ENCODE measurements at regions not wholly inside any gene's neighbourhood (a gene's known extent, or its start where the extent isn't known, plus 50 kb on each side); places are given as distances from the start of the nearest gene placed in this dataset.

DNA sequence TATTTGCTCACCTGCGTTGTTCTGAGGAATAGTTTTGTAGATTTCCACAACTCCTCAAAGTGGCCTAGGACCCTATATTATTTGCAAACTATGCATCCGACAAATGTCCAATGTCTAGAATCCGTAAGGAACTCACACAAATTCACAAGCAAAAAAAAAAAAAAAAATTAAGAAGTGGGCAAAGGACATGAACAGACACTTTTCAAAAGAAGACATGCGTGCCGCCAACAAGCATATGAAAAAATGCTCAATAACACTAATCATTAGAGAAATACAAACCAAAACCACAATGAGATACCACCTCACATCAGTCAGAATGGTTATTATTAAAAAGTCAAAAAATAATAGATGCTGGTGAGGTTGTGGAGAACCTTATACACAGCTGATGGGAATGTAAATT is 398.5 kb upstream of the PROK2 start:
- DNase-seq (ENCODE audit: insufficient read length, low spot score) (no peak), FAIRE-seq (no peak)
- TF ChIP-seq POLR2A (IDR thresholded peaks at IDR 0.05; ENCODE audit: low read depth, low read length), result no peak

GRCh38 chr3:72182206-72182605 is 397.3 kb upstream of the PROK2 start:
- no peak for DNase-seq (ENCODE audit: insufficient read length, low spot score)
- TF ChIP-seq POLR2A (IDR thresholded peaks at IDR 0.05; ENCODE audit: low read depth, low read length), result no peak
- no peak for FAIRE-seq

- FAIRE-seq, result no peak
- no peak for DNase-seq (ENCODE audit: insufficient read length, low spot score)
- TF ChIP-seq POLR2A (IDR thresholded peaks at IDR 0.05; ENCODE audit: low read depth, low read length), result no peak
These were observed 396.3 kb upstream of the PROK2 start for GRCh38 chr3:72181251-72181650.

DNA sequence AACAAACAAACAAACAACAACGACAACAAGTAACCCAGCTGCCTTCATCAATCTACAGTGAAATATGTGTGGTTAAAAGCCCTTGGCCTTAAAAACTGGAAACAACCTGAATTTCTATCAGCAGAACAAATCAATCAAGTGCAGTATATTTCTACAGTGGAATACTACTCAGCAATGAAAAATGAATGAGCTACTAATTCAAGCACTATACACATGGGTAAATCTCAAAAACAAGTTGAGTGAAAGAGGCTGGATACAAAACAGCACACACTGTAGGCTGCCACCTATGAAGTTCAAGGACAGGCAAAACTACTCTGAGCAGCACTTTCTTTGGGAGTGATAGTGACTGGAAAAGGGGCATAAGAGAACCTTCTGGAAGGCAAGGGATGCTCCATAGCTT is 395.5 kb upstream of the PROK2 start:
- FAIRE-seq, result no peak
- no peak for DNase-seq (ENCODE audit: insufficient read length, low spot score)
- no peak for TF ChIP-seq POLR2A (IDR thresholded peaks at IDR 0.05; ENCODE audit: low read depth, low read length)

GRCh38 chr3:72179107-72179464 is 394.1 kb upstream of the PROK2 start:
- TF ChIP-seq POLR2A (IDR thresholded peaks at IDR 0.05; ENCODE audit: low read depth, low read length), result no peak
- FAIRE-seq, result no peak
- no peak for DNase-seq (ENCODE audit: insufficient read length, low spot score)

DNA sequence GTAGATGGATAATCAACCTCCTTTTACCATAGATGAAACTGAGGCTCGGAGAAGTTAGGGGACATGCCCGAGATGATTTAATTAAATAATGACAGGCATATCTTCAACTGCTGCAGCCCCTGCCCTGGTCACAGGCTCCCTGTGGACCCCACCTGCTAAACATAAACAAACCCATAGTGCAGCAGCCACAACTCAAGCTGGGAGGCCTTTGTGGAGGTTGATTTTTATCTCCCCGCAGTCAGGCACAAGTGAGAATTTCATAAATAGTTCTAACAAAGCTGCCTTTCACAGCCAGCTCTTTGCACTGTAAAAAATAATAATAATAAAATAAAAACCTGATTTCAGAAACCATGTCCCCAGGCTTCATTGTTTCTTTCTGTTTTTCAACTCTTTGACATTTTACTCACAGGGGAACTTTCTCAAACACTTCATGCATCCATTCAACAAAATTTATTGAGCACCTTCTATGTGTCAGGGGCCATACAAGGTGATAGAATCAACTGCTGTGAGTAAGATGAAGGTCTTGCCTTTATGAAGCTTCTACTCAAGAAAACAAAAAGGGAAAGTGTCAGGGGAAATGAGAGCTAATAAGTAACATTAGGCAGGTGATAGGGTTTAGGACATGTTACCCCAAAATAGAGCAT is 393.6 kb upstream of the PROK2 start:
- no peak for TF ChIP-seq POLR2A (IDR thresholded peaks at IDR 0.05; ENCODE audit: low read depth, low read length)
- FAIRE-seq, result no peak

DNA sequence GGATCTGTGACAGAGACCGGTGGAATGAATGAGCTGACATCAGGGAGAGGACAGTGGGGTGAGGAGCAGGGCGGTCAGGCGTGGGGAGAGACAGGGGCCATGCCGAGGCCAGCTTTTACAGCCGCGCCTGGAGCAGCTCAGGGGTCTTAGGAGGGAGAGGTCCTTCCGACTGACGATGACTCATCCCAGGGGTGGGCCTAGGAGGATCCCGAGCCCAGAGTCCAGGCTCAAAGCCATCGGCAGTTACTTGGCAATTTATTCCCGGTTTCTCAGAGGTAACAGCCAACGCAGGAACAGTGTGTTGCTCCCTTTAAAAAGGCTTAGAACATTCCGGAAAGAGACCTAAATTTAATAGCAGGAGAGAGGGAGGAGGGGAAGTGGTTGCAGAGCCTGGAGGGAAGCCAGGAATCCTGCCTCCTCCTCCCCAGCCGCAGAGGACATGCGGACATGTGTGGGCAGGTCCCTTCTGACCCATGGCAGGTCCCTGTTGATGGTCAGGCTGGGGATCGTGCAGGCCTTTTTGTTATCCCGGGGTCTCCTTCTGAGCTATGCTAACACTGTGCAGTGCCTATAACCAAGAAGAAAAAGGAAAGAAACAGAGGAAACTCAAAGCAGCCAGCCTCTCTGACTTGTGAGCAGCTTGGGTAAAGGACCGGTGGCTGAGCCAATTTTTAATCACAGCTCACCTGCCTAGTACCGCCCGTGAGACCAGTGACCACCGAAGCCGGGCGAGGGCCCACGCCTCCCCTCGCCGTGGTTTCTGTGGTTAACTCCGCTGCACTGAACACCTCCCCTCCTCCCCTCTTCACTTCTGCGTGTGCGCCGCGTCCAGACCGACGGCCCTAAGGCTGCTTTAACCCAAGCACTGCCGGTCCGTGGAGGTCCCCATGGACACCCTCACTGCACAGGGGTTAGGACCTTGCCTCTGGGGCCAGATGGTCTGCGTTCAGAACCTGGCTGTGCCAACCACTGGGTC is 392.4 kb upstream of the PROK2 start:
- TF ChIP-seq POLR2A (IDR thresholded peaks at IDR 0.05; ENCODE audit: low read depth, low read length), result no peak
- no peak for DNase-seq (ENCODE audit: insufficient read length, low spot score)
- no peak for FAIRE-seq

More for the DNA sequence above, 393.6 kb upstream of the PROK2 start:
- DNase-seq (ENCODE audit: insufficient read length, low spot score), result no peak

GRCh38 chr3:72176537-72177041 is 391.6 kb upstream of the PROK2 start:
- FAIRE-seq (no peak), DNase-seq (ENCODE audit: insufficient read length, low spot score) (no peak)
- no peak for TF ChIP-seq POLR2A (IDR thresholded peaks at IDR 0.05; ENCODE audit: low read depth, low read length)

GRCh38 chr3:72175296-72175858 is 390.4 kb upstream of the PROK2 start:
- TF ChIP-seq POLR2A (IDR thresholded peaks at IDR 0.05; ENCODE audit: low read depth, low read length), result no peak
- DNase-seq (ENCODE audit: insufficient read length, low spot score), result no peak
- no peak for FAIRE-seq

GRCh38 chr3:72174890-72175289 is 389.9 kb upstream of the PROK2 start:
- FAIRE-seq (no peak), DNase-seq (ENCODE audit: insufficient read length, low spot score) (no peak)
- TF ChIP-seq POLR2A (IDR thresholded peaks at IDR 0.05; ENCODE audit: low read depth, low read length), result no peak

DNA sequence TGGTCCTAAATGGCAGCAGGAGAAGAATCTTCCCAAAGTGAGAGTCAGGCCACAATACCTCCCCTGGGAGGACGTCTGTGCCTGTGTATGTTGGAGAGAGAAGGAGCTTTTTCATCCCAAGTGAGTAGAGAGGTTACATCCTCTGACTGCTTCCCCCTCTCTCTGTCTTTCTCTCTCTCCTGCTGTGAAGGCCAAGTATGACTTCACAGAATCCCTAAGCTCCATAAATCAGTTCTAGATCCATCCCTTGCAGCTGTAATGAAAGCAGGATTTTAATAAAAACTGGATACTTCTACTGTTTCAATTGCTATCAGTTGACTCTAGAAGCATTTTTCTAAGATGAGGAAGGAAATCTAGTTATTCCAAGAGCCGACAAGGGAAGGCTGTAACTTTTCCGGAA is 389.1 kb upstream of the PROK2 start:
- no peak for TF ChIP-seq POLR2A (IDR thresholded peaks at IDR 0.05; ENCODE audit: low read depth, low read length)
- FAIRE-seq (no peak), DNase-seq (ENCODE audit: insufficient read length, low spot score) (no peak)

GRCh38 chr3:72171946-72172345 is 387.0 kb upstream of the PROK2 start:
- FAIRE-seq (no peak), DNase-seq (ENCODE audit: insufficient read length, low spot score) (no peak)
- TF ChIP-seq POLR2A (IDR thresholded peaks at IDR 0.05; ENCODE audit: low read depth, low read length), result no peak

DNA sequence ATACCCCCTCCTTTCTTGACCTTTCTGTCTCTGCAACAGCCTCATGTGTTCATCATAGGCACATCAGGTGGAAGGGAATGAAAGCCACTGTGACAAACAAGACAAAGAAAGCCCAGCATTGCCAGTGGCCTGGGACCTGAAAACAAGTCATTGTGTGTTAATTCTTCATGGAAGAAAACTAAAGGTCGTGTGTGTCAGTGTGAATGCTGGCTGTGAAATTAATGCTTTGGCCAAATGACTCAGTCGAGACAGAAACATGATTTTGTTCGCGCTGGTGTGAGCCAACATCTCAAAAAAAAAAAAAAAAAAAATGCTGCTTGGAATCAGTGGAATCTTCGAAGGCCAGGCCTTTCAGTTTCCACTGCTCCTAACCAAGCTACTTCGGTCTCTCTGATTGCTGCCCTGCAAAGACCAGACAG is 386.5 kb upstream of the PROK2 start:
- DNase-seq (ENCODE audit: insufficient read length, low spot score) (no peak), FAIRE-seq (no peak)
- no peak for TF ChIP-seq POLR2A (IDR thresholded peaks at IDR 0.05; ENCODE audit: low read depth, low read length)

Measured in H54 (cell line).